Mucosa of descending colon (tissue), 3 donors: ENCODE measurements at regions not wholly inside any gene's neighbourhood (a gene's known extent, or its start where the extent isn't known, plus 50 kb on each side); places are given as distances from the start of the nearest gene placed in this dataset.

Experiments used
- ATAC-seq: fragments of 200-7000 bp; cut with Tn5 transposase; one replicate; pipeline ENCODE4 v1.9.1; 2020; ENCODE audit warnings: mild to moderate bottlenecking, moderate library complexity
- DNase-seq, 3 donors: peaks; one replicate each; pipeline ENCODE4 v3.0.0-alpha.2; 2020
- H3K36me3 ChIP-seq: fragments of 200-600 bp; one replicate; pipeline ENCODE4 v1.8.0; 2021; ENCODE audit warnings: low read depth, mild to moderate bottlenecking
- H3K4me1 ChIP-seq: fragments of 200-600 bp; one replicate; pipeline ENCODE4 v1.8.0; 2021; ENCODE audit warnings: low read depth, mild to moderate bottlenecking
- H3K4me3 ChIP-seq: fragments of 200-600 bp; one replicate; pipeline ENCODE4 v1.8.0; 2021; ENCODE audit warnings: mild to moderate bottlenecking
- H3K9me3 ChIP-seq: fragments of 200-600 bp; one replicate; pipeline ENCODE4 v1.8.0; 2021; ENCODE audit warnings: mild to moderate bottlenecking
- intact Hi-C, 2 donors: fragments of 100-400 bp; cut with DNase I in 1 of 2; cut with micrococcal nuclease in 1 of 2; formaldehyde crosslinking; loops; one replicate each; pipeline versions ENCODE4 v1.11.0 to v1.11.1; 2022; cut with DNase I, micrococcal nuclease
- TF ChIP-seq, protein P1 (sequence below): fragments of 200-600 bp; IDR thresholded peaks from one replicate; pipeline ENCODE4 v1.8.0; 2022; ENCODE audit warnings: antibody characterized with exemption, mild to moderate bottlenecking
- donor health status: DM: no; HTN: no; CAD: no; lungs with moderate emphysema.
- donor health status: DM: no; HTN: no; CAD: no.
- donor health status: DM: no; HTN: yes; CAD: no.

DNA sequence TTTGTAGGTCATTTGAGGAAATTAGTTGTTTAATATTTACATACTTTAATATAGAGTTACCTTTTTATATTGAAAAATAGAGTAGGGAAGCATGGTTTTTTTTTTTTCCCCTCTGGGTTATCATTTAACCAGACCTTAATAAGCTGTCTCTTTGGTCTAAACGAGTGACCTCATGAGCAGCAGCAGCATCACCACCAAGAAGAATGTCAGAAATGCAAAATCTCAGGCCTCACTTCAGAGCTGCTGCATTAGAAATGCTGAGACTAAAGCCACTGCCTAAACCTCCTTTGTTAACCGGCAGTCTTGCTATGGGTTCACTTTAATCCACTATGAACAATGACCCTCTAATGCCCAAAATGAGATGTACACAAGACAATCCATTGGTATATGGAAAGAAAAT, 733.7 kb upstream of the FAM98A start:
- Histone ChIP-seq H3K4me1 (no peaks in the 10 kb centered on the region), H3K36me3 (no peaks in the 10 kb centered on the region), H3K4me3 (no peak overlapping the region), H3K9me3 (no peaks in the 10 kb centered on the region)
- TF ChIP-seq, protein P1, sequence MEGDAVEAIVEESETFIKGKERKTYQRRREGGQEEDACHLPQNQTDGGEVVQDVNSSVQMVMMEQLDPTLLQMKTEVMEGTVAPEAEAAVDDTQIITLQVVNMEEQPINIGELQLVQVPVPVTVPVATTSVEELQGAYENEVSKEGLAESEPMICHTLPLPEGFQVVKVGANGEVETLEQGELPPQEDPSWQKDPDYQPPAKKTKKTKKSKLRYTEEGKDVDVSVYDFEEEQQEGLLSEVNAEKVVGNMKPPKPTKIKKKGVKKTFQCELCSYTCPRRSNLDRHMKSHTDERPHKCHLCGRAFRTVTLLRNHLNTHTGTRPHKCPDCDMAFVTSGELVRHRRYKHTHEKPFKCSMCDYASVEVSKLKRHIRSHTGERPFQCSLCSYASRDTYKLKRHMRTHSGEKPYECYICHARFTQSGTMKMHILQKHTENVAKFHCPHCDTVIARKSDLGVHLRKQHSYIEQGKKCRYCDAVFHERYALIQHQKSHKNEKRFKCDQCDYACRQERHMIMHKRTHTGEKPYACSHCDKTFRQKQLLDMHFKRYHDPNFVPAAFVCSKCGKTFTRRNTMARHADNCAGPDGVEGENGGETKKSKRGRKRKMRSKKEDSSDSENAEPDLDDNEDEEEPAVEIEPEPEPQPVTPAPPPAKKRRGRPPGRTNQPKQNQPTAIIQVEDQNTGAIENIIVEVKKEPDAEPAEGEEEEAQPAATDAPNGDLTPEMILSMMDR = no peak
- DNase-seq (no peak), ATAC-seq (no peak)
- intact Hi-C loops = no loop called here

DNA sequence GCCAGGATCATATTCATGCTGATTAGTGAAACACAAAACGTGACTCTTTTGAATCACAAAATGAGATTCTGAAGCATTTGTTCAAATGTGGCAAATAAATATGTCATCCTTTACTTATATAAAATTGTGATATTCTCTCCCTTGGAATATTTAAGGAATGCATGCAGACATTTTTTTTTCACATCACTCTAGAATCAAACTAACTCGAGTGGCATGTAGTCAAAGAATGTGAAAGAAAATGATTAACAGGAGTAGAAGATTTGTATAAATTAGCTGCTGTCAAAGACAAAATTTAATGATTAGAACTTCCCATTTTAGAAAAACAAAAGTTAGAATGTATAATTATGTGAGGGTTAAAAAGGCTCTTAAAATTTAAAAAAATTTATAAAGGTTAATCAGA, 721.0 kb upstream of the FAM98A start:
- TF ChIP-seq, protein P1 = no peak
- ATAC-seq (no peak), DNase-seq (no peak)
- Histone ChIP-seq H3K36me3 (no peaks in the 10 kb centered on the region), H3K4me3 (no peak overlapping the region), H3K9me3 (no peaks in the 10 kb centered on the region), H3K4me1 (no peaks in the 10 kb centered on the region)
- intact Hi-C loops = no loop called here

DNA sequence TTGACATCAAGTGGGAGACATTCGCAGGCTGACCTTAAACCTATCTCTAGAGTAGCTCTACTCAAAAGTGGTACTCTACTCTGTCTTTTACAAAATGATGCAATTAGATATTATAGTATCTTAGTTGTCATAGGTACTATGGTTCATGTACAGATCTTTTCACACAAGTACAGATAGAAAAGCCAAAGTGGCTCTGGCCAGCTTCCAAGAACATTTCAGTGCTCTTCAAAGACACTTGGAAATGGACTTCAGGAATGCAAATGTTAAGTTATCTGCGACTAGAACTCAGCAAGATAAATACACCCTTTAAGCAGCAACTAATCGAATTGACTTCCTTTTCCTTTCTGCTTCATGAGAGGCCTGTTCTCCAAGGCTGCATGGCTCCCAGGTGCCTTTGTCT, 718.7 kb upstream of the FAM98A start:
- DNase-seq = no peak
- Histone ChIP-seq H3K9me3 (no peaks in the 10 kb centered on the region), H3K4me1 (no peaks in the 10 kb centered on the region), H3K36me3 (no peaks in the 10 kb centered on the region), H3K4me3 (no peak overlapping the region)
- ATAC-seq = no peak
- TF ChIP-seq, protein P1 = no peak
- intact Hi-C loops = no loop called here

DNA sequence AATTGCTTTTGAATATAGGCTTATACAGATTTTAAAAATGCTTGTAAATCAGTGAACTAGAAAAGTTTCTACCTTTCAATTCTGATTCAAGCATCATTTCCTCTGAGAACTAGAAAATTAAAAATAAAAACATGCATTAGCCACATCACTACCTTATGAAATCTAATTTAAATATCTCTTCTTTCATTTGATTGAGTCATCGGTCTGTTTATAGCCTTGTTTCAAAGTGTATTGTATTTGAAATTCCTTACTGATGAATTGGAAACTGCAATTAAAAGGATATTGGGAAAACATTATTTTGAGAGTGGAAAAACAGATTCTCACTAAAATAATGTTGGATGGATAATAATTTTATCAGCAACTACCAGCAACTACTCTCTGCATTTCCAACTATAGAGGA, 717.7 kb upstream of the FAM98A start:
- Histone ChIP-seq H3K4me3 (no peak overlapping the region), H3K4me1 (no peaks in the 10 kb centered on the region), H3K9me3 (no peaks in the 10 kb centered on the region), H3K36me3 (no peaks in the 10 kb centered on the region)
- ATAC-seq (no peak), DNase-seq (no peak)
- intact Hi-C loops = no loop called here
- TF ChIP-seq, protein P1 = no peak

DNA sequence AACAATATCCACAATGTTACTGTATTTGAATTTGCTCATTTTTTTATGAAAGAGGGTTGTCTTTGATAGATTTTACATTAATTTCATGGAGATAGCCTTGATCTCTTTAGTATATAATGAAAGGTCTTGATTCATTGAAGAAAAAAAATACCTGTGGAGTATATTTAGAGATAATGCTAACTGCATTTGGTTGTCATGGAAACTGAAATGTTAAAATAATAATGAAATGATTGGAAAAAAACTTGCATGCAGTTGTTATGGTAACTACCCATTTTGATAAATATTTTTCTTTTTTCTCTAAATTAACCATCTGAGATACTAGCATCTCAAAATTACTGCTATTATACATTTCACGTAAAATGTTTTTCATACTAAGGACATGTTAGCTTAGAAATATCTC, 712.7 kb upstream of the FAM98A start:
- Histone ChIP-seq H3K4me3 (no peak overlapping the region), H3K36me3 (no peaks in the 10 kb centered on the region), H3K9me3 (no peaks in the 10 kb centered on the region), H3K4me1 (no peaks in the 10 kb centered on the region)
- DNase-seq (no peak), ATAC-seq (no peak)
- intact Hi-C loops = no loop called here
- TF ChIP-seq, protein P1 = no peak

DNA sequence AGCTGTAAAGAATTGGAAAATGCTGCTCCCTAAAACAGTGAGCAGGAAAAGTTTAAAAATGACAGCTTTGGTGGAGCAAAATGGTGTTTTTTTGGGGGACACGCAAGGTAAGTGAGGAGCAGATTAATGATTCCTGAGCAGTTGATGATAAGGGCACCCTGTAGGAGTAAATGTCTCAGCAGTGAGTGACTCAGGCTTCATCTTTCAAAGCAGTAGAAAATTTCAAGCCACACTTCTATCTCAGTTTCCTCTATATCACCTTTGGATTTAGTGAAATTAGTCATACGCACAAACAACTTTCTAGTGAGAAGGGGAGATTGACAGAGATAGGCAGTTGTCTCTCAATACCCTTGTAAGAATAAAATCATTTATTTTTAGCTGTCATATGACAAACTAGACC, 709.0 kb upstream of the FAM98A start:
- H3K4me1 ChIP-seq = no peaks in the 10 kb centered on the region
- no peak overlapping the region for H3K4me3 ChIP-seq
- H3K9me3 ChIP-seq = no peaks in the 10 kb centered on the region
- TF ChIP-seq, protein P1 = no peak
- H3K36me3 ChIP-seq = no peaks in the 10 kb centered on the region
- intact Hi-C loops = no loop called here
- ATAC-seq = no peak
- DNase-seq = no peak
